Astrocyte (in vitro differentiated cells and primary cell): ENCODE measurements at regions not wholly inside any gene's neighbourhood (a gene's known extent, or its start where the extent isn't known, plus 50 kb on each side); places are given as distances from the start of the nearest gene placed in this dataset.

Experiments used
- EZH2 ChIP-seq: IDR thresholded peaks from 2 replicates; pipeline ENCODE4 v1.6.1; 2012; ENCODE audit warnings: mild to moderate bottlenecking, low read length, inconsistent platforms; ENCODE audit not compliant: insufficient read depth
- TF ChIP-seq, protein P1 (sequence below): IDR thresholded peaks from 2 replicates; pipeline ENCODE4 v1.5.1; 2011; ENCODE audit warnings: low read depth, mild to moderate bottlenecking, inconsistent platforms, low read length, moderate library complexity; ENCODE audit not compliant: insufficient read depth

DNA sequence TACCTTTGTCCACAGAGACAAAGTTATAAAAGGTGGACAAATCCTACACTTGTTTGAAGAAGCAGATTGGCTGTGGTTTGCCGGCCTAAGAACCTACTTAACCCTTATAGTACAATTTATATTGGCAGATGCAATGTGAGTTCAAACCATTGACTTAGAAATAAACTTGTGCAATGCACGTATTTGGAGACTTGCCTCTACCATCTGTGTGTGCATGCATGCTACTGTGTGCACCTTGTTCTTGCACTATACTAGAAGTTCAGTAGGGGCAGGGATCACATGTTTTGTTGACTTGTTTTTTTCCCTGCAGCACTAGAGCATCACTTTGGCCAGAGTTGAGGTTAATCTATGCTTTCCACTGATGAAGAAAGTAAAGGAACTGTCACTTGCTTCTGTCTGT lies 163.1 kb upstream of the SERP2 start:
- TF ChIP-seq, protein P1, sequence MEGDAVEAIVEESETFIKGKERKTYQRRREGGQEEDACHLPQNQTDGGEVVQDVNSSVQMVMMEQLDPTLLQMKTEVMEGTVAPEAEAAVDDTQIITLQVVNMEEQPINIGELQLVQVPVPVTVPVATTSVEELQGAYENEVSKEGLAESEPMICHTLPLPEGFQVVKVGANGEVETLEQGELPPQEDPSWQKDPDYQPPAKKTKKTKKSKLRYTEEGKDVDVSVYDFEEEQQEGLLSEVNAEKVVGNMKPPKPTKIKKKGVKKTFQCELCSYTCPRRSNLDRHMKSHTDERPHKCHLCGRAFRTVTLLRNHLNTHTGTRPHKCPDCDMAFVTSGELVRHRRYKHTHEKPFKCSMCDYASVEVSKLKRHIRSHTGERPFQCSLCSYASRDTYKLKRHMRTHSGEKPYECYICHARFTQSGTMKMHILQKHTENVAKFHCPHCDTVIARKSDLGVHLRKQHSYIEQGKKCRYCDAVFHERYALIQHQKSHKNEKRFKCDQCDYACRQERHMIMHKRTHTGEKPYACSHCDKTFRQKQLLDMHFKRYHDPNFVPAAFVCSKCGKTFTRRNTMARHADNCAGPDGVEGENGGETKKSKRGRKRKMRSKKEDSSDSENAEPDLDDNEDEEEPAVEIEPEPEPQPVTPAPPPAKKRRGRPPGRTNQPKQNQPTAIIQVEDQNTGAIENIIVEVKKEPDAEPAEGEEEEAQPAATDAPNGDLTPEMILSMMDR: no peak
- TF ChIP-seq EZH2: no peak
